GM21360 (cell line): ENCODE measurements at regions not wholly inside any gene's neighbourhood (a gene's known extent, or its start where the extent isn't known, plus 50 kb on each side); places are given as distances from the start of the nearest gene placed in this dataset.

Experiments used
- ATAC-seq: cut with Tn5 transposase; IDR thresholded peaks from one replicate; pipeline ENCODE4 v1.9.1; 2021; ENCODE audit warnings: mild to moderate bottlenecking, moderate library complexity; ENCODE audit not compliant: unreplicated experiment

GRCh38 chr14:62629176-62629725 is 416.0 kb downstream of the KCNH5 start:
- no peak for ATAC-seq

DNA sequence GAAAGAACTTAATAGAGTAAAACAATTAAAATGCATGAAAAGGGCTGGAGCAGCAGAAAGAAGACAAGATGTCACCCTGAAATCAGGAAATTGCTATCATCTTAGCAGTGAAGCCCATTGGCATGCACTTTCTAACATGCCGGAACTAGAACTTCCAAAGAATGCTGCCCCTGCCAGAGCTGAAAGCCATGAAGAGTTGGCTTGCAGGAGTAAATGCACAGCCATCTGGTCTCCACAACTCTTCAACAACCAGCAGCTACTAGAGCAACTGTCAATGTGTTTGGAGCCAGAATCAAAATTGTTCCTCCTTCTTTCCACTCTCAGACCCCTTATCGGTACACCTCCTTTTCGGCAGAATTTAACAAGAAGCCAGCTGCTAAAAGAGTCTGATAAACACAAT is 414.1 kb downstream of the KCNH5 start:
- no peak for ATAC-seq

DNA sequence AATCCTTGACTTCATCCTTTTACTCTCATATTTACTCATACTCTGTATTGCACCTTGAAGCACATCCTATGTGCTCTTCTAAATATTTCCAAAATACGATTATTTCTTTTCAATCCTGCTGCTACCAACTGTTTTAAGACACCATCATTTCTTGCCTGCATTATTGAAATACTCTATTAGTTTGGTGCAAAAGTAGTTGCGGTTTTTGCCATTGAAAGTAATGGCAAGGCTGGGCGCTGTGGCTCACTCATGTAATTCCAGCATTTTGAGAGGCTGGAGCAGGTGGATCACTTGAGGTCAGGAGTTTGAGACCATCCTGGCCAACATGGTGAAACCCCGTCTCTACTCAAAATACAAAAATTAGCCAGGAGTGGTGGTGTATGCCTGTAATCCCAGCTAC is 412.5 kb downstream of the KCNH5 start:
- ATAC-seq = no peak

GRCh38 chr14:62645649-62646048 is 399.6 kb downstream of the KCNH5 start:
- ATAC-seq = no peak
